Parathyroid adenoma (tissue), 2 donors: ENCODE measurements at regions not wholly inside any gene's neighbourhood (a gene's known extent, or its start where the extent isn't known, plus 50 kb on each side); places are given as distances from the start of the nearest gene placed in this dataset.

Experiments
- H2AFZ ChIP-seq: fragments of 300-600 bp; sonication (generic); one replicate; pipeline ENCODE4 v1.7.0; 2017; ENCODE audit warnings: antibody characterized with exemption, mild to moderate bottlenecking
- H3K27ac ChIP-seq: fragments of 300-600 bp; sonication (generic); one replicate; pipeline ENCODE4 v1.7.0; 2017
- H3K27me3 ChIP-seq: fragments of 300-600 bp; sonication (generic); one replicate; pipeline ENCODE4 v1.7.0; 2017; ENCODE audit warnings: low read length; ENCODE audit not compliant: control insufficient read depth, insufficient read depth
- H3K36me3 ChIP-seq: fragments of 300-600 bp; sonication (generic); one replicate; pipeline ENCODE4 v1.7.0; 2017; ENCODE audit warnings: low read length; ENCODE audit not compliant: control insufficient read depth, insufficient read depth
- H3K4me1 ChIP-seq: fragments of 300-600 bp; sonication (generic); one replicate; pipeline ENCODE4 v1.7.0; 2017; ENCODE audit warnings: control low read depth
- H3K4me2 ChIP-seq: fragments of 300-600 bp; sonication (generic); one replicate; pipeline ENCODE4 v1.7.0; 2017; ENCODE audit warnings: low read length
- H3K4me3 ChIP-seq: fragments of 300-600 bp; sonication (generic); one replicate; pipeline ENCODE4 v1.7.0; 2017; ENCODE audit warnings: low read depth, low read length
- H3K79me2 ChIP-seq: fragments of 300-600 bp; sonication (generic); one replicate; pipeline ENCODE4 v1.7.0; 2017; ENCODE audit warnings: control low read depth
- H3K9ac ChIP-seq: fragments of 300-600 bp; sonication (generic); one replicate; pipeline ENCODE4 v1.7.0; 2017; ENCODE audit warnings: mild to moderate bottlenecking
- H3K9me3 ChIP-seq: fragments of 300-600 bp; sonication (generic); one replicate; pipeline ENCODE4 v1.7.0; 2017; ENCODE audit warnings: low read length; ENCODE audit not compliant: control insufficient read depth
- CTCF ChIP-seq: fragments of 300-600 bp; sonication (generic); IDR thresholded peaks from one replicate; pipeline ENCODE4 v1.7.0; 2017; ENCODE audit warnings: antibody characterized with exemption, mild to moderate bottlenecking
- donor health status: primary hyperparathyroidism.

GRCh38 chr9:28410411-28410810, 837.1 kb upstream of the C9orf72 start:
- Histone ChIP-seq H3K27me3 (no peaks in the 10 kb centered on the region), H3K79me2 (no peaks in the 10 kb centered on the region), H3K9me3 (no peaks in the 10 kb centered on the region), H3K4me3 (no peak overlapping the region), H3K27ac (no peak overlapping the region), H3K4me2 (no peak overlapping the region), H3K4me1 (no peaks in the 10 kb centered on the region), H3K36me3 (no peaks in the 10 kb centered on the region), H2AFZ (no peak overlapping the region), H3K9ac (no peak overlapping the region)
- TF ChIP-seq CTCF: no peak

- Histone ChIP-seq H2AFZ (no peak overlapping the region), H3K36me3 (no peaks in the 10 kb centered on the region), H3K79me2 (no peaks in the 10 kb centered on the region), H3K4me1 (no peaks in the 10 kb centered on the region), H3K4me2 (no peak overlapping the region), H3K4me3 (no peak overlapping the region), H3K27ac (no peak overlapping the region), H3K9me3 (no peaks in the 10 kb centered on the region), H3K9ac (no peak overlapping the region), H3K27me3 (no peaks in the 10 kb centered on the region)
- no peak for TF ChIP-seq CTCF
These were observed 840.2 kb upstream of the C9orf72 start for GRCh38 chr9:28413471-28413870.

GRCh38 chr9:28423255-28423654, 850.0 kb upstream of the C9orf72 start:
- Histone ChIP-seq H2AFZ (no peak overlapping the region), H3K4me1 (no peaks in the 10 kb centered on the region), H3K27ac (no peak overlapping the region), H3K27me3 (no peaks in the 10 kb centered on the region), H3K4me3 (no peak overlapping the region), H3K4me2 (no peak overlapping the region), H3K9ac (no peak overlapping the region), H3K9me3 (no peaks in the 10 kb centered on the region), H3K79me2 (no peaks in the 10 kb centered on the region), H3K36me3 (no peaks in the 10 kb centered on the region)
- no peak for TF ChIP-seq CTCF

GRCh38 chr9:28435456-28435855, 862.2 kb upstream of the C9orf72 start:
- Histone ChIP-seq H3K36me3 (no peaks in the 10 kb centered on the region), H3K27me3 (no peaks in the 10 kb centered on the region), H3K4me3 (no peak overlapping the region), H2AFZ (no peak overlapping the region), H3K9ac (no peak overlapping the region), H3K27ac (no peak overlapping the region), H3K79me2 (no peaks in the 10 kb centered on the region), H3K4me1 (no peaks in the 10 kb centered on the region), H3K4me2 (no peak overlapping the region), H3K9me3 (no peaks in the 10 kb centered on the region)
- TF ChIP-seq CTCF: no peak

GRCh38 chr9:28439688-28440087, 866.4 kb upstream of the C9orf72 start:
- Histone ChIP-seq H3K4me3 (no peak overlapping the region), H3K9ac (no peak overlapping the region), H3K4me2 (no peak overlapping the region), H3K9me3 (no peaks in the 10 kb centered on the region), H3K27me3 (no peaks in the 10 kb centered on the region), H3K27ac (no peak overlapping the region), H3K4me1 (no peaks in the 10 kb centered on the region), H2AFZ (no peak overlapping the region), H3K79me2 (no peaks in the 10 kb centered on the region), H3K36me3 (no peaks in the 10 kb centered on the region)
- no peak for TF ChIP-seq CTCF
